ENCODE measurements at regions not wholly inside any gene's neighbourhood (a gene's known extent, or its start where the extent isn't known, plus 50 kb on each side); places are given as distances from the start of the nearest gene placed in this dataset.

DNA sequence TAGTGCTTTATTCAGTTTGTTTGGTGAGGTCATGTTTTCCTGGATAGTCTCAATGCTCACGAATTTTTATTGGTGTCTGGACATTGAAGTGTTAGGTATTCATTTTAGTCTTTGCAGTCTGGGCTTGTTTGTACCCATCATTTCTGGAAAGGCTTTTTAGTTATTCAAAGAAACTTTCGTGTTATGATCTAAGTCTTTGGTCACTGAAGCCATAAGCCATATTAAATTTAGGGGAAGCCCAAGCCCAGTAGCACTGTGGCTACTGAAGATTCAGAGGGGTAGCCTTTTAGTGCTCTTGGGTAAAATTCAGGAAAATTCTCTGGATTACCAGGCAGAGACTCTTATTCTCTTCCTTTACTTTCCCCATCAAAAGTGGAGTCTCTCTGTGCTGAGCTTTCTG is 56.2 kb upstream of the PEX5L start:
- no peak for DNase-seq

DNA sequence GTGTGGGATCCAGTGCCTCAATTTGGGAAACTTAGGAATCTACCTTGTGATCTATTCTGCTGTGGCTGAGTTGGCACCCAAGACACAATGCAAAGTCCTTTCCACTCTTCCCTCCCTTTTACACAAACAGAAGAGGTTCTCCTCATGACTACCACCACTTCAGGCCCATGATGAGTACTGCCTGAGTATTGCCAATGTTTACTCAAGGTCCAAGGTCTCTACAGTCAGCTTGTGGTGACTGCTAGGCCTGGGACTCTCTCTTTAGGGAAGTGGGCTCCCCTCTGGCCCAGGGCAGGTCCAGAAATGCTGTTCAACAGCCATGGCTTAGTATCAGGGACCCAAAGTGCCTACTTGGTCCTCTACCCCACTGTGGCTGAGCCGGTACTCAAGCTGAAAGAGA is 56.8 kb upstream of the PEX5L start:
- DNase-seq: no peak

DNA sequence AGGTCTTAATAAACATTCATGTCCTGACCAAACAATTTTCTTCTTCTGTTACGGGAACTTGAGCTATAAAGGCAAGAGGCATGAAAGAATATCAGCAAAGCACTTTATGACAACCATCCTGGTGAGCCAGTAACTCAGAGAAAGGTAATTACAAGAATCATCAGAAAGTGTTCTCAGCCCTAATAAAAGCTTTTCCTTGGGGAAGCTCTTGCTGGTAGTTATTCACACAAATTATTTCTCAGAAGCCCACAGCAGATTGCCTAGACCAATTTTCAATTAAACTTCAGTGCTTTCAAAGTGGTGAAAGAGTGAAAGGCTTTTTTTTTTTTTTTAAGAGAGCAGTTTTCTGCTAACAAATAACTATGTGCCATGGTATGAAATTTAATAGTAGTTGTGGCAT is 60.9 kb upstream of the PEX5L start:
- DNase-seq: no peak

- no peak for DNase-seq
Measured at GRCh38 chr3:180102134-180102533, 65.4 kb upstream of the PEX5L start.

DNA sequence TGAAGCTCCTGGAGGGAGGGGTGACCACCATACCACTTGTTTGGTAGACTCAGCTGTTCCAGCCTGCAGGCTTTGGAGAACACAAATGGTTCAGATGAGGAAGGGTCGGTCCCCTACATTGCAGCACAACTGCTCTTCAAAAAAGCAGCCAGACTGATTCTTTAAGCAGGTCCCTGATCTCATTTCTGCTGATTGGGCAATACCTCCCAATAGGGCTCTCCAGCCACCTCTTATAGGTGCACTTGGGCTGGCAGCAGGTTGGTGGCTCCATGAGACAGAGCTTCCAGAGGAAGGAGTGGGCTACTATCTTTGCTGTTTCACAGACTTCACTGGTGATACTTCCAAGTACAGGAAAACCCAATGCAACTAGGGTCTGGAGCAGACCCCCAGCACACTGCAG is 65.9 kb upstream of the PEX5L start:
- no peak for DNase-seq

GRCh38 chr3:180116203-180116602 is 79.5 kb upstream of the PEX5L start:
- DNase-seq: peak; percentile 69

GRCh38 chr3:180116658-180117057 is 79.9 kb upstream of the PEX5L start:
- DNase-seq: no peak

DNA sequence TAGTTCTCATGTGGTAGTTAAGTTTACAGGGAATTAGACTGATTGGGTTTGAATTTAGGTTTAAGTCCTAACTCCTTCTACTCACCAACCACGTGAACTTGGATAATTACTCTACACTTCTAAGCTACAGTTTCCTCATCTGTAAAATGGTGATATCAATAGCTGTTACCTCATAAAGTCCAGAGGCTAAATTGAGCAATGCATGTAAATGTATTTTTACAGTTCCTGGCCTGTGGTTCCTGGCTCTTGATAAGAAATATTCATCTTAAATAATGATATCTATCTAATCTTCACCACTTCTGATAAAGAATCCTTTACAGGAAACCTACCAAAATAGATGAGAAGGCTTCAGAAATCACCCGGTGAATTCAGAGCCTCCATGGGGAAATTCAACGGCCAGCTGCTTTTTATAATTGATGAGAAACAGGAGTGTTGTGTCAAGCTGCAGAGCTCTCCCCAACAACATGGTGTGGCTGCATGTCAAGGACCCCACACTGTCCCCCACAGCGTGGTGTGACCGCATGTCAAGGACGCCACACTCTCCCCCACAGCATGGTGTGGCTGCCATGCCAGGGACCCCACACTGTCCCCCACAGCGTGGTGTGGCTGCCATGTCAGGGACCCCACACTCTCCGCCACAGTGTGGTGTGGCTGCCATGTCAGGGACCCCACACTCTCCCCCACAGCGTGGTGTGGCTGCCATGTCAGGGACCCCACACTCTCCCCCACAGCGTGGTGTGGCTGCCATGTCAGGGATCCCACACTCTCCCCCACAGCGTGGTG is 80.8 kb upstream of the PEX5L start:
- DNase-seq: no peak

DNA sequence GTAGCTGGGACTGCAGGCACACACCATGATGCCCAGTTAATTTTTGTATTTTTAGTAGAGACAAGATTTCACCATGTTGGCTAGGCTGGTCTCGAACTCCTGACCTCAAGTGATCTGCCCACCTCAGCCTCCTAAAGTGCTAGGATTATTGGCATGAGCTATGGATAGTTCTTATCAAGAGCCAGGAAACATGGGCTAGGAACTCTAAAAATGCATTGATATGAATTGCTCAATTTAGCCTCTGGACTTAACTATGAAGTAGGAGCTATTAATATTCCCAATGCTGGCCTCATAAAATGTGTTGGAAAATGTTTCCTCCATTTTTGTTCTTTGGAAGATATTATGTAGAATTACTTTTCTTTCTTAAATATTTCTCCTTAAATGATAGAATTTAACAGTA is 82.8 kb upstream of the PEX5L start:
- no peak for DNase-seq

DNA sequence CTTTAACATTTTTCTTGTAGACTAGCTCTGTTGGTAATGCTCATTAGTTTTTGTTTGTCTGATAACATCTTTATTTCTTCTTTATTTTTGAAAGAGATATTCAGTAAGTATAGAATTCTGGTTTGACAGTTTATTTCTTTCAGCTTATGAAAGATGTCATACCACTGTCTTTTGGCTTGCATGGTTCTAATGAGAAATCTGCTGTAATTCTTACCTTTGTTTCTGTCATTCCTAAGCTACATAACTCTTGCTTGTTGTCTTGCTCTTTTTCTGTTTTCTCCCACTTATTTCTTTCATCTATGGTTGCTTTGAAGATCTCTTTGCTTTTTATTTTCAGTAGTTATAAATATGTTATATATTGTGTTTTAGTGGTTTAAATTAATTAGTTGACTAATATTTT is 87.2 kb upstream of the PEX5L start:
- no peak for DNase-seq

- DNase-seq: no peak
Measured at GRCh38 chr3:180131169-180131568, 94.4 kb upstream of the PEX5L start.

GRCh38 chr3:180135101-180135500 is 98.4 kb upstream of the PEX5L start:
- no peak for DNase-seq

GRCh38 chr3:180138871-180139270 is 102.1 kb upstream of the PEX5L start:
- no peak for DNase-seq

DNA sequence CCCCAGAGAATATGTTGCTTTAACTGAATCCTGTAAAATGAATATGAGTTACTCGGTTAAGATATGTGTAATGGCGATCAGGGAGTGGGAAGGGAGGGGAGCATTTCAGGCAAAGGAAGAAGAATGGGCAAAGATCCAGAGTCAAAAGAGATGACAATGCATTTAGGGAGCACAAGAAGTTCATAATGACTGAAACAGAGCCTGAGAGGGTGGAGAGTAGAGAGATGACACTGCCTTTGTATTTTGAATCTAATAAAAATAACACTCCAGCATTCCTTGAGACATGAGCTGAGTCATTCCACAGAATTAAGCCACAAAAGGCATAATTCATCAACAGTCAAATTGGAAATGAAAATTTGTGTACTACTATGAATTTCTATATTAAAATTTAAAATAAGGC is 105.3 kb upstream of the PEX5L start:
- DNase-seq: no peak

- no peak for DNase-seq
Measured at GRCh38 chr3:180142472-180142871, 105.7 kb upstream of the PEX5L start.

- DNase-seq: no peak
Measured at GRCh38 chr3:180161770-180162169, 125.0 kb upstream of the PEX5L start.

DNA sequence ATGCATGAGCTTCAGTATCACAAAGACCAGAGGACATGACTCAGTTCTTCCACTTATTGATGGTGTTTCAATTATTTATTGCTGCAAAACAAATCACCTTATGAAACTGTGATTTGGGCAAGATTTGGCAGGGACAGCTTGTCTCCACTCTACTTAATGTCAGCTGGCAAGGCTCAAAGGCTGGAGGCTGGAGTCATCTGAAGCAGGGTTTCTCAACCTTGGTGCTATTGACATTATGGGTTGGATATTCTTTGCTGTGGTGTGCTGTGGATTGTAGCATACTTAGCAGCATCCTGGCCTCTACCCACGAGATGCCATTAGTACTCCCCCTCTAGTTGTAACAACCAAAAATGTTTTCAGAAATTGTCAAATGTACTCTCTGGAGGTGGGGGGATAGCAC is 138.8 kb upstream of the PEX5L start:
- DNase-seq: no peak

DNA sequence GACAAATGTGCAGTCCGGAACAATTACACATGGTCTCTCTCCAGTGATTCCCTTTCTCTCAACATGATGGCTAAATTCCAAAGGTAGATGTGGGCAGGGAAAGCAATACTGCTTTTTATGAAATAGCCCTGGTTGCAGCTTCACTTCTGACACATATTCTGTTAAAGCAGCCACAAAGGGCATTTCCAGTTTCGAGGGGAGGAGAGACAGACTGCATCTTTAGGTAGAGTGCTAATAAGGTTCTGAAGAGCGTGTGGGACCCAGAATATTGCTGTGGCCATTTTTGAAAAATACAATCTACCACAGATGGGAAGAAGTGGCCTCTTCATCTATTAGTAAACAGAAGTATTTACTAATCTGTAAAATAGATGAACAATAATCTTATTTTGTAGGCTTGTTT is 139.3 kb upstream of the PEX5L start:
- no peak for DNase-seq

- no peak for DNase-seq
Measured at GRCh38 chr3:180177255-180177654, 140.5 kb upstream of the PEX5L start.

GRCh38 chr3:180179562-180179961 is 142.8 kb upstream of the PEX5L start:
- no peak for DNase-seq

- no peak for DNase-seq
Measured at GRCh38 chr3:180180795-180181194, 144.1 kb upstream of the PEX5L start.

DNA sequence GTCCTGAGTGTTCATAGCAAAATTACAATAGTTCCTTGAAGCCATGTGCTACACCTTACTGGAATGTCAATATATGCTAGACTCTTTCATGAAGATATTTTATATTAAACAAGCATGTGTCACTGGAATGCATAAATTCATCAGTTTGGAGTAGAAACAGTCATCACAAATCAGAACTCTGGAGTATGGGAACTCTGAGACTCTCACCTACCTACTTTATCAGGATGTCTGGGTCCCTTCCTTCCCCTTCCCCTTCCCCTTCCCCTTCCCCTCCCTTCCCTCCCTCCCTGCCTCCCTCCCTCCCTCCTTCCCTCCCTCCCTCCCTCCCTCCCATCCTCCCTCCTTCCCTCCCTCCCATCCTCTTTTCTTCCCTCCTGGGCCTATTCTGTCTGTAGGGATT is 144.7 kb upstream of the PEX5L start:
- no peak for DNase-seq

GRCh38 chr3:180183346-180183745 is 146.6 kb upstream of the PEX5L start:
- DNase-seq: no peak

GRCh38 chr3:180184816-180185215 is 148.1 kb upstream of the PEX5L start:
- DNase-seq: no peak

DNA sequence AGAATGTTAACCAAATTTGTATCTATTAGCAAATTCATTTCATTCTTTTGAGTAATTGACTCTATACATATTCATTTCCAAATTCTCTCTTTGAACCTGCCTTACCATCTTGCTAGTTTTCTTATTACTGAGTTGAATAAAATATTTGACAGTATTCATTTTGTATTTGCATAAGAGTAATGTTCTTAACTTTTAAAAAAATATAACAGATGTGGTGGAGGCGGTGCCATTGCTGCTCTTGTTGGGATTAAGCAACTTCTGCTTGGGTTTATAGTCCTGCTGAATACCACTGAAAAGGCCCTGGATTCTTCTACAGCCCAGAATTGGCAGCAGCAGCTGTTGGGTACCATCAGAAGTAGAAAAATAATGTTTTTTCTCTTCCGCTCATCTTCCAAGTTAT is 148.9 kb upstream of the PEX5L start:
- DNase-seq: no peak

All from NCI-H2171 treated with DMSO at 0.1 percent for 48 hours (cell line).